ENCODE measurements at regions not wholly inside any gene's neighbourhood (a gene's known extent, or its start where the extent isn't known, plus 50 kb on each side); places are given as distances from the start of the nearest gene placed in this dataset.

- DNase-seq (ENCODE audit: low read depth) = no peak
- TF ChIP-seq CTCF (IDR thresholded peaks at IDR 0.05; ENCODE audit: low read depth, low read length, missing control alignments) = no peak
- H3K4me3 ChIP-seq (ENCODE audit: low read depth, low read length) = no peak overlapping the region
- in situ Hi-C loops (cut with HindIII; ENCODE audit: low sequenced_read_pairs) = no loop called here
These were observed 71.4 kb upstream of the UFL1 start for GRCh38 chr6:96450082-96450769.

DNA sequence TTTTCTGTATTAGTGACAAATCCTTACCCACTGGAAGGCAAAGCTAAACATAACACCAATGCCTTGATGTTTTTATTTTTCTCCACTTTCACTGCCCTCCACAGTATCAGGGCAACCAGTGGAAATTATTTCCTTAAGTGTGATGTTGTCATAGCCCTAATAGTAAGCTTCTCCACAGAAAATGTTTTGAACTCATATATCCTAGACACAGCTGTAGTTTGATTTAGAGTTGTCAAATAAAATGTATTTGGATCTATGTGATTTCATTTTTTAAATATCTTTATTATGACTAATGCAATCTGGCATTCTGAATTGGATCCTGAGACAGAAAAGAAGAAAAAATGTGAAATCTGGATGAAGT, 70.9 kb upstream of the UFL1 start:
- DNase-seq (ENCODE audit: low read depth) = no peak
- in situ Hi-C loops (cut with HindIII; ENCODE audit: low sequenced_read_pairs) = no loop called here
- no peak for TF ChIP-seq CTCF (IDR thresholded peaks at IDR 0.05; ENCODE audit: low read depth, low read length, missing control alignments)
- no peak overlapping the region for H3K4me3 ChIP-seq (ENCODE audit: low read depth, low read length)

GRCh38 chr6:96458771-96459170, 62.8 kb upstream of the UFL1 start:
- in situ Hi-C loops (cut with HindIII; ENCODE audit: low sequenced_read_pairs) = no loop called here
- DNase-seq (ENCODE audit: low read depth) = no peak
- no peak for TF ChIP-seq CTCF (IDR thresholded peaks at IDR 0.05; ENCODE audit: low read depth, low read length, missing control alignments)
- H3K4me3 ChIP-seq (ENCODE audit: low read depth, low read length) = no peak overlapping the region

GRCh38 chr6:96460052-96460700, 61.4 kb upstream of the UFL1 start:
- no peak overlapping the region for H3K4me3 ChIP-seq (ENCODE audit: low read depth, low read length)
- DNase-seq (ENCODE audit: low read depth) = no peak
- in situ Hi-C loops (cut with HindIII; ENCODE audit: low sequenced_read_pairs) = no loop called here
- no peak for TF ChIP-seq CTCF (IDR thresholded peaks at IDR 0.05; ENCODE audit: low read depth, low read length, missing control alignments)

GRCh38 chr6:96465321-96465903, 56.2 kb upstream of the UFL1 start:
- TF ChIP-seq CTCF (IDR thresholded peaks at IDR 0.05; ENCODE audit: low read depth, low read length, missing control alignments) = no peak
- DNase-seq (ENCODE audit: low read depth) = no peak
- H3K4me3 ChIP-seq (ENCODE audit: low read depth, low read length) = no peak overlapping the region
- in situ Hi-C loops (cut with HindIII; ENCODE audit: low sequenced_read_pairs) = no loop called here

GRCh38 chr6:96466147-96466863, 55.3 kb upstream of the UFL1 start:
- DNase-seq (ENCODE audit: low read depth) = no peak
- no peak for TF ChIP-seq CTCF (IDR thresholded peaks at IDR 0.05; ENCODE audit: low read depth, low read length, missing control alignments)
- no peak overlapping the region for H3K4me3 ChIP-seq (ENCODE audit: low read depth, low read length)
- in situ Hi-C loops (cut with HindIII; ENCODE audit: low sequenced_read_pairs) = no loop called here
